IMR-90 (cell line): ENCODE measurements at regions not wholly inside any gene's neighbourhood (a gene's known extent, or its start where the extent isn't known, plus 50 kb on each side); places are given as distances from the start of the nearest gene placed in this dataset.

ENCODE experiments used
- ATAC-seq: fragments of 200-7000 bp; cut with Tn5 transposase; 2 replicates; pipeline ENCODE4 v1.9.1; 2020; ENCODE audit warnings: low read depth, mild to moderate bottlenecking, moderate library complexity
- BruUV-seq: library from RNA; stranded (reverse); fragments of 400-500 nt; replicated peaks from 2 replicates; lab custom pipeline; 2021; lab: Mats Ljungman, UMichigan
- CTCF ChIA-PET: fragments of 300-600 bp; formaldehyde crosslinking; extraction: SDS; loops from one replicate; lab custom pipeline; 2021; ENCODE audit warnings: antibody characterized with exemption; lab: Yijun Ruan, JAX
- POLR2A ChIA-PET: fragments of 300-600 bp; sonication (Branson Sonifier 250); formaldehyde crosslinking; loops from one replicate; lab custom pipeline; 2022; ENCODE audit warnings: antibody characterized with exemption; ENCODE audit not compliant: unreplicated experiment; lab: Charles Lee
- DNase-seq: peaks from one replicate; pipeline ENCODE4 v3.0.0; 2013
- H2AFZ ChIP-seq: replicated peaks from 2 replicates; pipeline ENCODE3; 2013; ENCODE audit warnings: low read length, mild to moderate bottlenecking; ENCODE audit not compliant: poor library complexity
- H2AK5ac ChIP-seq: 2 replicates; pipeline ENCODE4 v1.6.1; 2013; ENCODE audit warnings: low read depth, low read length, inconsistent platforms
- H2AK9ac ChIP-seq: replicated peaks from 2 replicates; pipeline ENCODE3; 2013; ENCODE audit warnings: mild to moderate bottlenecking, low read depth, low read length, moderate library complexity; ENCODE audit not compliant: poor library complexity
- H2BK120ac ChIP-seq: 2 replicates; pipeline ENCODE4 v1.6.1; 2013; ENCODE audit warnings: low read depth, low read length, inconsistent platforms
- H2BK15ac ChIP-seq: 3 replicates; pipeline ENCODE4 v1.6.1; 2013; ENCODE audit warnings: low read depth, low read length, inconsistent platforms
- H2BK20ac ChIP-seq: 2 replicates; pipeline ENCODE4 v1.6.1; 2013; ENCODE audit warnings: low read depth, mild to moderate bottlenecking, inconsistent platforms, low read length, moderate library complexity
- H2BK5ac ChIP-seq: 2 replicates; pipeline ENCODE4 v1.6.1; 2013; ENCODE audit warnings: mild to moderate bottlenecking, low read depth, low read length, inconsistent platforms; ENCODE audit not compliant: poor library complexity, severe bottlenecking
- H3K14ac ChIP-seq: replicated peaks from 2 replicates; pipeline ENCODE4 v1.6.1; 2013; ENCODE audit warnings: low read depth, low read length, inconsistent platforms
- H3K18ac ChIP-seq: 2 replicates; pipeline ENCODE4 v1.6.1; 2013; ENCODE audit warnings: low read depth, low read length, control low read depth
- H3K23ac ChIP-seq: 2 replicates; pipeline ENCODE4 v1.6.1; 2013; ENCODE audit warnings: low read depth, low read length, inconsistent platforms
- H3K27ac ChIP-seq: 2 replicates; pipeline ENCODE4 v1.5.1; 2013; ENCODE audit warnings: mild to moderate bottlenecking, control low read depth, low read length; ENCODE audit not compliant: insufficient read depth
- H3K27me3 ChIP-seq: 2 replicates; pipeline ENCODE4 v1.6.1; 2013; ENCODE audit warnings: low read length; ENCODE audit not compliant: control insufficient read depth, insufficient read depth
- H3K36me3 ChIP-seq: 2 replicates; pipeline ENCODE4 v1.6.1; 2013; ENCODE audit warnings: low read length, mixed read lengths; ENCODE audit not compliant: control insufficient read depth, insufficient read depth
- H3K4ac ChIP-seq: 2 replicates; pipeline ENCODE4 v1.6.1; 2013; ENCODE audit warnings: low read depth, low read length, inconsistent platforms
- H3K4me1 ChIP-seq: 2 replicates; pipeline ENCODE4 v1.6.1; 2013; ENCODE audit warnings: low read length, mixed read lengths; ENCODE audit not compliant: control insufficient read depth, insufficient read depth
- H3K4me2 ChIP-seq: 2 replicates; pipeline ENCODE4 v1.6.1; 2013; ENCODE audit warnings: low read depth, mild to moderate bottlenecking, control low read depth, low read length, moderate library complexity
- H3K4me3 ChIP-seq: 2 replicates; pipeline ENCODE4 v1.5.1; 2013; ENCODE audit warnings: low read depth, mild to moderate bottlenecking, control low read depth, low read length, moderate library complexity; ENCODE audit not compliant: insufficient read depth
- H3K56ac ChIP-seq: 2 replicates; pipeline ENCODE4 v1.6.1; 2013; ENCODE audit warnings: low read length, inconsistent platforms; ENCODE audit not compliant: insufficient read depth; ENCODE audit errors: extremely low read depth
- H3K79me1 ChIP-seq, 2 experiments: 2 replicates each; pipeline ENCODE4 v1.6.1; 2013; ENCODE audit warnings: low read length in 2 of 2, inconsistent platforms in 1 of 2, low read depth in 1 of 2
- H3K9ac ChIP-seq: 2 replicates; pipeline ENCODE4 v1.6.1; 2013; ENCODE audit warnings: low read depth, low read length, control low read depth
- H3K9me1 ChIP-seq: 2 replicates; pipeline ENCODE4 v1.6.1; 2013; ENCODE audit warnings: low read length, inconsistent platforms; ENCODE audit not compliant: insufficient read depth
- H3K9me3 ChIP-seq: 2 replicates; pipeline ENCODE4 v1.6.1; 2013; ENCODE audit warnings: low read length; ENCODE audit not compliant: control insufficient read depth, insufficient read depth
- H4K20me1 ChIP-seq: 2 replicates; pipeline ENCODE4 v1.6.1; 2013; ENCODE audit warnings: low read length, inconsistent platforms; ENCODE audit not compliant: insufficient read depth
- H4K5ac ChIP-seq: 2 replicates; pipeline ENCODE4 v1.6.1; 2013; ENCODE audit warnings: mild to moderate bottlenecking, low read depth, low read length, control low read depth
- H4K8ac ChIP-seq, 2 experiments: 2 replicates each; pipeline ENCODE4 v1.6.1; 2013; ENCODE audit warnings: low read depth in 2 of 2, low read length in 2 of 2, control low read depth in 1 of 2, inconsistent platforms in 1 of 2
- H4K91ac ChIP-seq: 2 replicates; pipeline ENCODE4 v1.6.1; 2013; ENCODE audit warnings: low read depth, low read length, inconsistent platforms; ENCODE audit not compliant: insufficient read depth
- BHLHE40 ChIP-seq: fragments of 150-350 bp; IDR thresholded peaks from 2 replicates; pipeline ENCODE4 v1.6.1; 2016; ENCODE audit warnings: mild to moderate bottlenecking, low read depth, low read length
- CEBPB ChIP-seq: IDR thresholded peaks from 2 replicates; pipeline ENCODE4 v1.6.1; 2012; ENCODE audit warnings: low read depth, low read length, improper control_type of control experiment
- CHD1 ChIP-seq: IDR thresholded peaks from 2 replicates; pipeline ENCODE4 v1.6.1; 2012; ENCODE audit warnings: low read depth, low read length, improper control_type of control experiment
- FOS ChIP-seq: fragments of 150-350 bp; IDR thresholded peaks from 2 replicates; pipeline ENCODE4 v1.6.1; 2016; ENCODE audit warnings: low read depth, low read length
- MAFK ChIP-seq: IDR thresholded peaks from 2 replicates; pipeline ENCODE4 v1.6.1; 2012; ENCODE audit warnings: low read depth, low read length, improper control_type of control experiment
- MAZ ChIP-seq: IDR thresholded peaks from 2 replicates; pipeline ENCODE4 v1.6.1; 2012; ENCODE audit warnings: low read depth, mild to moderate bottlenecking, low read length, improper control_type of control experiment, moderate library complexity, borderline replicate concordance
- MXI1 ChIP-seq: IDR thresholded peaks from 2 replicates; pipeline ENCODE4 v1.6.1; 2012; ENCODE audit warnings: low read depth, mild to moderate bottlenecking, low read length, moderate library complexity, borderline replicate concordance
- NFE2L2 ChIP-seq: fragments of 150-350 bp; IDR thresholded peaks from 2 replicates; pipeline ENCODE4 v1.6.1; 2016; ENCODE audit warnings: low read depth, mild to moderate bottlenecking, low read length
- POLR2A ChIP-seq: IDR thresholded peaks from 2 replicates; pipeline ENCODE4 v1.6.1; 2012; ENCODE audit warnings: mild to moderate bottlenecking, low read depth, low read length
- RAD21 ChIP-seq: IDR thresholded peaks from 2 replicates; pipeline ENCODE4 v1.6.1; 2012; ENCODE audit warnings: low read length, improper control_type of control experiment
- RCOR1 ChIP-seq: IDR thresholded peaks from 2 replicates; pipeline ENCODE4 v1.6.1; 2012; ENCODE audit warnings: mild to moderate bottlenecking, low read length, improper control_type of control experiment; ENCODE audit not compliant: insufficient replicate concordance
- RFX5 ChIP-seq: IDR thresholded peaks from 2 replicates; pipeline ENCODE4 v1.8.0; 2012; ENCODE audit warnings: low read depth, mild to moderate bottlenecking, low read length, moderate library complexity
- SMC3 ChIP-seq: fragments of 150-350 bp; IDR thresholded peaks from 2 replicates; pipeline ENCODE4 v1.6.1; 2016; ENCODE audit warnings: low read depth, mild to moderate bottlenecking, antibody characterized with exemption, low read length, moderate library complexity
- USF2 ChIP-seq: fragments of 150-350 bp; IDR thresholded peaks from 2 replicates; pipeline ENCODE4 v1.6.1; 2017; ENCODE audit warnings: mild to moderate bottlenecking, antibody characterized with exemption, low read length, low read depth
- WGBS, 2 experiments: methylation state at CpG; one replicate each; pipeline versions ENCODE4 v1.1.5 to v1.1.7; 2013; ENCODE audit warnings: missing lambda C conversion rate in 2 of 2; ENCODE audit not compliant: insufficient read length in 1 of 2; ENCODE audit errors: extremely low coverage in 2 of 2; 5-methylcytosine and 5-hydroxymethylcytosine counted together
- dilution Hi-C: fragments of 300-500 bp; cut with HindIII; formaldehyde crosslinking; loops from one replicate; pipeline ENCODE4 v1.14.3; 2018; ENCODE audit warnings: low sequenced_read_pairs; ENCODE audit not compliant: unreplicated experiment
- in situ Hi-C: fragments of 300-500 bp; cut with MboI; formaldehyde crosslinking; loops from 3 replicates; pipeline ENCODE4 v1.14.3; 2019; ENCODE audit warnings: low sequenced_read_pairs, inconsistent platforms, mixed read lengths
- intact Hi-C: fragments of 100-400 bp; cut with micrococcal nuclease; formaldehyde crosslinking; loops from 2 replicates; pipeline ENCODE4 v1.10.0; 2022
- TF ChIP-seq, protein P1 (sequence below): conservative IDR thresholded peaks from 2 replicates; pipeline ENCODE4 v1.5.1; 2012; ENCODE audit warnings: mild to moderate bottlenecking, low read depth, low read length, improper control_type of control experiment
- TF ChIP-seq, protein P2 (sequence below): fragments of 150-350 bp; IDR thresholded peaks from 2 replicates; pipeline ENCODE4 v1.6.1; 2016; ENCODE audit warnings: low read depth, mild to moderate bottlenecking, low read length, moderate library complexity, borderline replicate concordance

- H3K9ac ChIP-seq, result no peak overlapping the region
- H3K27me3 ChIP-seq, result peaks cover 46% of the 10 kb centered on the region
- H2AK9ac ChIP-seq, result no peak overlapping the region
- H3K9me3 ChIP-seq, result no peaks in the 10 kb centered on the region
- BruUV-seq, result no TSS peak
- no peak overlapping the region for H4K8ac ChIP-seq
- no peak overlapping the region for H3K14ac ChIP-seq
- no peaks in the 10 kb centered on the region for H4K20me1 ChIP-seq
- no peak overlapping the region for H3K4ac ChIP-seq
- H2BK15ac ChIP-seq, result no peak overlapping the region
- H3K23ac ChIP-seq, result no peak overlapping the region
- H2AK5ac ChIP-seq, result no peak overlapping the region
- ATAC-seq (no peak), DNase-seq (no peak)
- no peak overlapping the region for H3K27ac ChIP-seq
- no peak overlapping the region for H3K56ac ChIP-seq
- no peaks in the 10 kb centered on the region; the same call in 1 of the 2 replicates for H3K9me1 ChIP-seq
- CTCF ChIA-PET, result interaction anchor here (0.6 kb wide), 1 partner anchor 491 kb away, joined by 4 read pairs; no protein-coding TSS in a partner anchor
- H3K4me3 ChIP-seq, result no peak overlapping the region
- no peak overlapping the region for H3K18ac ChIP-seq
- POLR2A ChIA-PET, result no interaction called here
- H3K36me3 ChIP-seq, result no peaks in the 10 kb centered on the region
- H3K4me1 ChIP-seq, result no peaks in the 10 kb centered on the region
- no peak overlapping the region for H2BK20ac ChIP-seq
- H4K5ac ChIP-seq, result no peak overlapping the region
- intact Hi-C loops (loop anchor here (10.0 kb wide), 1 partner anchor 591 kb away; no protein-coding TSS in a partner anchor), dilution Hi-C loops (no loop called here), in situ Hi-C loops (loop anchor here (5.0 to 10.0 kb wide), 3 partner anchors 116 to 591 kb away; no protein-coding TSS in a partner anchor)
- no peak overlapping the region for H2AFZ ChIP-seq
- H3K4me2 ChIP-seq, result no peak overlapping the region
- H2BK120ac ChIP-seq, result no peak overlapping the region
- WGBS, 2 experiments, result 80% methylated on average over 1 of the region's 5 CpGs; no CpG with 5 or more reads in 1 of the 2 experiments
- no peaks in the 10 kb centered on the region for H3K79me1 ChIP-seq
- TF ChIP-seq SMC3 (no peak), MAFK (no peak), USF2 (no peak), CEBPB (no peak), BHLHE40 (no peak), POLR2A (no peak), FOS (no peak), MAZ (no peak), RAD21 (no peak), RCOR1 (no peak), NFE2L2 (no peak), CHD1 (no peak), RFX5 (no peak), MXI1 (no peak)
- TF ChIP-seq, protein P1, sequence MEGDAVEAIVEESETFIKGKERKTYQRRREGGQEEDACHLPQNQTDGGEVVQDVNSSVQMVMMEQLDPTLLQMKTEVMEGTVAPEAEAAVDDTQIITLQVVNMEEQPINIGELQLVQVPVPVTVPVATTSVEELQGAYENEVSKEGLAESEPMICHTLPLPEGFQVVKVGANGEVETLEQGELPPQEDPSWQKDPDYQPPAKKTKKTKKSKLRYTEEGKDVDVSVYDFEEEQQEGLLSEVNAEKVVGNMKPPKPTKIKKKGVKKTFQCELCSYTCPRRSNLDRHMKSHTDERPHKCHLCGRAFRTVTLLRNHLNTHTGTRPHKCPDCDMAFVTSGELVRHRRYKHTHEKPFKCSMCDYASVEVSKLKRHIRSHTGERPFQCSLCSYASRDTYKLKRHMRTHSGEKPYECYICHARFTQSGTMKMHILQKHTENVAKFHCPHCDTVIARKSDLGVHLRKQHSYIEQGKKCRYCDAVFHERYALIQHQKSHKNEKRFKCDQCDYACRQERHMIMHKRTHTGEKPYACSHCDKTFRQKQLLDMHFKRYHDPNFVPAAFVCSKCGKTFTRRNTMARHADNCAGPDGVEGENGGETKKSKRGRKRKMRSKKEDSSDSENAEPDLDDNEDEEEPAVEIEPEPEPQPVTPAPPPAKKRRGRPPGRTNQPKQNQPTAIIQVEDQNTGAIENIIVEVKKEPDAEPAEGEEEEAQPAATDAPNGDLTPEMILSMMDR, result no peak
- TF ChIP-seq, protein P2, sequence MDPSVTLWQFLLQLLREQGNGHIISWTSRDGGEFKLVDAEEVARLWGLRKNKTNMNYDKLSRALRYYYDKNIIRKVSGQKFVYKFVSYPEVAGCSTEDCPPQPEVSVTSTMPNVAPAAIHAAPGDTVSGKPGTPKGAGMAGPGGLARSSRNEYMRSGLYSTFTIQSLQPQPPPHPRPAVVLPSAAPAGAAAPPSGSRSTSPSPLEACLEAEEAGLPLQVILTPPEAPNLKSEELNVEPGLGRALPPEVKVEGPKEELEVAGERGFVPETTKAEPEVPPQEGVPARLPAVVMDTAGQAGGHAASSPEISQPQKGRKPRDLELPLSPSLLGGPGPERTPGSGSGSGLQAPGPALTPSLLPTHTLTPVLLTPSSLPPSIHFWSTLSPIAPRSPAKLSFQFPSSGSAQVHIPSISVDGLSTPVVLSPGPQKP, result no peak
- H4K91ac ChIP-seq, result no peak overlapping the region
- no peak overlapping the region for H2BK5ac ChIP-seq
These were observed 70.9 kb downstream of the CHRNA1 start for GRCh38 chr2:174693344-174693743.
